Heart right ventricle (tissue), 16 donors: ENCODE measurements at regions not wholly inside any gene's neighbourhood (a gene's known extent, or its start where the extent isn't known, plus 50 kb on each side); places are given as distances from the start of the nearest gene placed in this dataset.
A peak's percentile ranks its signal among the peaks of the same experiment; 100 is the strongest.
"Not testable (repeated sequence)": the region's sequence is repeated elsewhere in the genome, so short reads cannot be mapped to it uniquely, and the experiment has no call there.

Experiments used
- ATAC-seq, 8 donors: fragments of 200-7000 bp; cut with Tn5 transposase; one replicate each; pipeline ENCODE4 v1.9.1; 2020; ENCODE audit warnings: mild to moderate bottlenecking in 8 of 8, moderate library complexity in 8 of 8, moderate number of reproducible peaks in 1 of 8
- DNase-seq, 2 donors: peaks; one replicate each; pipeline ENCODE4 v3.0.0-alpha.2; 2020
- H3K27ac ChIP-seq, 10 donors: fragments of 200-600 bp; sonication (generic) in 2 of 10; one replicate each; pipeline versions ENCODE4 v1.5.0 to v1.8.0; 2020 to 2022; ENCODE audit warnings: mild to moderate bottlenecking in 3 of 10
- H3K27me3 ChIP-seq, 7 donors: fragments of 200-600 bp; one replicate each; pipeline ENCODE4 v1.8.0; 2021 to 2022; ENCODE audit warnings: mild to moderate bottlenecking in 2 of 7
- H3K36me3 ChIP-seq, 9 donors: fragments of 200-600 bp; sonication (generic) in 1 of 9; one replicate each; pipeline versions ENCODE4 v1.5.0 to v1.8.0; 2020 to 2022; ENCODE audit warnings: mild to moderate bottlenecking in 2 of 9
- H3K4me1 ChIP-seq, 9 donors: fragments of 200-600 bp; sonication (generic) in 1 of 9; one replicate each; pipeline versions ENCODE4 v1.5.0 to v1.8.0; 2020 to 2022; ENCODE audit warnings: mild to moderate bottlenecking in 4 of 9
- H3K4me3 ChIP-seq, 10 donors: fragments of 200-600 bp; sonication (generic) in 2 of 10; one replicate each; pipeline versions ENCODE4 v1.5.0 to v1.8.0; 2020 to 2022; ENCODE audit warnings: mild to moderate bottlenecking in 7 of 10, moderate library complexity in 2 of 10
- H3K9me3 ChIP-seq, 11 donors: fragments of 200-600 bp in 10 of 11; sonication (generic) in 2 of 11; one replicate each; pipeline versions ENCODE4 v1.5.0 to v1.8.0; 2013 to 2022; ENCODE audit warnings: mild to moderate bottlenecking in 2 of 11, control low read depth in 1 of 11, moderate library complexity in 1 of 11
- WGBS, 2 donors: extraction: QIAGEN DNeasy Blood & Tissue Kit; methylation state at CpG; one replicate each; pipeline ENCODE4 v1.1.7; 2013; ENCODE audit warnings: inconsistent platforms in 1 of 2; 5-methylcytosine and 5-hydroxymethylcytosine counted together
- intact Hi-C, 10 donors: fragments of 100-400 bp; cut with DNase I; formaldehyde crosslinking; loops; one replicate each; pipeline versions ENCODE4 v1.11.1 to v1.14.2; 2022
- TF ChIP-seq, protein P1 (sequence below), 9 donors: fragments of 200-600 bp; sonication (generic) in 2 of 9; IDR thresholded peaks; one replicate each; pipeline versions ENCODE4 v1.5.0 to v1.8.0; 2021 to 2022; ENCODE audit warnings: antibody characterized with exemption in 9 of 9, mild to moderate bottlenecking in 5 of 9, moderate library complexity in 1 of 9
- donor health status: Arrhythmogenic right ventricular cardiomyopathy.
- donor health status: ischemic (EF 13 %, LVEDD 7.1; RV severe dilation, severe dysfunction).
- donor health status: healthy with polysubstance abuse.
- donor health status: DM: no; HTN: yes; CAD: no.
- donor health status: DM: no; HTN: no; CAD: no.
- donor health status: ischemic (EF 25% LVEDD 6.9; RV normal size, moderate dysfunction).
- donor health status: ischemic (EF 25% LVEDD 5.7; RV mildly dilated, moderate dysfunction).
- donor health status: healthy.
- donor health status: DM: yes; HTN: yes; CAD: no.
- donor health status: Ischemic cardiomyopathy.
- donor health status: ischemic (EF 35%, LVEDD 5.7; RV mildly dilated, moderate dysfunction).
- donor health status: nonischemic (EF 11% LVEDD 7.7; RV severe dilation, severe dysfunction).
- donor health status: DM: yes; HTN: yes; CAD: no.
- donor health status: PGD.
- donor health status: ischemic (EF 29% LVEDD 5.4; RV normal size, mild dysfunction).
- donor health status: nonischemic (EF 23%, LVEDD 6.1; RV moderate dilation, normal function).

DNA sequence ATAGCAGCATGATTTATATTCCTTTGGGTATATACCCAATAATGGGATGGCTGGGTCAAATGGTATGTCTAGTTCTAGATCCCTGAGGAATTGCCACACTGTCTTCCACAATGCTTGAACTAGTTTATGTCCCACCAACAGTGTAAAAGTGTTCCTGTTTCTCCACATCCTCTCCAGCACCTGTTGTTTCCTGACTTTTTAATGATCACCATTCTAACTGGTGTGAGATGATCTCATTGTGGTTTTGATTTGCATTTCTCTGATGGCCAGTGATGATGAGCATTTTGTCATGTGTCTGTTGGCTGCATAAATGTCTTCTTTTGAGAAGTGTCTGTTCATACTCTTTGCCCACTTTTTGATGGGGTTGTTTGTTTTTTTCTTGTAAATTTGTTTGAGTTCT is 54.0 kb upstream of the GPR89A start:
- H3K27ac ChIP-seq, H3K36me3 ChIP-seq, ATAC-seq, intact Hi-C loops, H3K27me3 ChIP-seq, H3K4me1 ChIP-seq, DNase-seq, H3K4me3 ChIP-seq: not testable (repeated sequence)
- peaks cover 0 to 13% (median 0%) of the 10 kb centered on the region in 11 donors for H3K9me3 ChIP-seq

- DNase-seq (no peak), ATAC-seq (no peak)
- H3K4me1 ChIP-seq = no peaks in the 10 kb centered on the region
- TF ChIP-seq, protein P1, sequence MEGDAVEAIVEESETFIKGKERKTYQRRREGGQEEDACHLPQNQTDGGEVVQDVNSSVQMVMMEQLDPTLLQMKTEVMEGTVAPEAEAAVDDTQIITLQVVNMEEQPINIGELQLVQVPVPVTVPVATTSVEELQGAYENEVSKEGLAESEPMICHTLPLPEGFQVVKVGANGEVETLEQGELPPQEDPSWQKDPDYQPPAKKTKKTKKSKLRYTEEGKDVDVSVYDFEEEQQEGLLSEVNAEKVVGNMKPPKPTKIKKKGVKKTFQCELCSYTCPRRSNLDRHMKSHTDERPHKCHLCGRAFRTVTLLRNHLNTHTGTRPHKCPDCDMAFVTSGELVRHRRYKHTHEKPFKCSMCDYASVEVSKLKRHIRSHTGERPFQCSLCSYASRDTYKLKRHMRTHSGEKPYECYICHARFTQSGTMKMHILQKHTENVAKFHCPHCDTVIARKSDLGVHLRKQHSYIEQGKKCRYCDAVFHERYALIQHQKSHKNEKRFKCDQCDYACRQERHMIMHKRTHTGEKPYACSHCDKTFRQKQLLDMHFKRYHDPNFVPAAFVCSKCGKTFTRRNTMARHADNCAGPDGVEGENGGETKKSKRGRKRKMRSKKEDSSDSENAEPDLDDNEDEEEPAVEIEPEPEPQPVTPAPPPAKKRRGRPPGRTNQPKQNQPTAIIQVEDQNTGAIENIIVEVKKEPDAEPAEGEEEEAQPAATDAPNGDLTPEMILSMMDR (IDR thresholded peaks at IDR 0.05) = no peak
- no peak overlapping the region for H3K4me3 ChIP-seq
- WGBS, 2 donors = 89 to 94% methylated on average over 2 of the region's 2 CpGs
- no peaks in the 10 kb centered on the region for H3K36me3 ChIP-seq
- peaks cover 0 to 23% (median 8%) of the 10 kb centered on the region in 7 donors for H3K27me3 ChIP-seq
- H3K27ac ChIP-seq = no peak overlapping the region
- intact Hi-C loops = no loop called here
- no peaks in the 10 kb centered on the region for H3K9me3 ChIP-seq
Observed at GRCh38 chr1:145545055-145545454, 62.7 kb upstream of the GPR89A start.

DNA sequence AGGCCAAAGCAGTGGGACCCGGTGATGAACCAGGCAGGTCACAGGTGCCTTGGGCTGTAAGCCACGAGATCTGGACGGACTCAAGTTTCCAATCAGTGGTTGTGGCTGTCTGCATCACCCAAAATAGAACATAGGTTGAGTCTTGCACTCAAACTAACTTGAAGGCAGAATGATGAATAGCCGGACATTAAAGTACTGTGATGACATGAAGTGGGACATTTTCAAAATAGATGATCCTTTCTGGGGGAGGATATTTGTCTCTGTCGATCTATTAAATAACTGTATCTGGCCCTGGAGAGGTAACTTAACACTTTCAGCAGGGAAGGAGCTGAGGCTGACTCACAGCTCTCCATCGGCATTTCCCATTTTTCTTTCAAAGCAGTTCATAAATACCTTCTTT is 66.1 kb upstream of the GPR89A start:
- H3K9me3 ChIP-seq, H3K36me3 ChIP-seq, intact Hi-C loops, DNase-seq, H3K27ac ChIP-seq, H3K4me1 ChIP-seq, H3K4me3 ChIP-seq: not testable (repeated sequence)
- WGBS, 2 donors = 51 to 68% methylated on average over 3 to 4 of the region's 6 CpGs
- peaks cover 0 to 23% (median 10%) of the 10 kb centered on the region in 7 donors for H3K27me3 ChIP-seq
- ATAC-seq = peak in 1 of 8 donors; percentile 47

- intact Hi-C loops, ATAC-seq: not testable (repeated sequence)
- WGBS, 2 donors = 42 to 48% methylated on average over 9 of the region's 9 CpGs
Observed at GRCh38 chr1:145541246-145541645, 66.5 kb upstream of the GPR89A start.

DNA sequence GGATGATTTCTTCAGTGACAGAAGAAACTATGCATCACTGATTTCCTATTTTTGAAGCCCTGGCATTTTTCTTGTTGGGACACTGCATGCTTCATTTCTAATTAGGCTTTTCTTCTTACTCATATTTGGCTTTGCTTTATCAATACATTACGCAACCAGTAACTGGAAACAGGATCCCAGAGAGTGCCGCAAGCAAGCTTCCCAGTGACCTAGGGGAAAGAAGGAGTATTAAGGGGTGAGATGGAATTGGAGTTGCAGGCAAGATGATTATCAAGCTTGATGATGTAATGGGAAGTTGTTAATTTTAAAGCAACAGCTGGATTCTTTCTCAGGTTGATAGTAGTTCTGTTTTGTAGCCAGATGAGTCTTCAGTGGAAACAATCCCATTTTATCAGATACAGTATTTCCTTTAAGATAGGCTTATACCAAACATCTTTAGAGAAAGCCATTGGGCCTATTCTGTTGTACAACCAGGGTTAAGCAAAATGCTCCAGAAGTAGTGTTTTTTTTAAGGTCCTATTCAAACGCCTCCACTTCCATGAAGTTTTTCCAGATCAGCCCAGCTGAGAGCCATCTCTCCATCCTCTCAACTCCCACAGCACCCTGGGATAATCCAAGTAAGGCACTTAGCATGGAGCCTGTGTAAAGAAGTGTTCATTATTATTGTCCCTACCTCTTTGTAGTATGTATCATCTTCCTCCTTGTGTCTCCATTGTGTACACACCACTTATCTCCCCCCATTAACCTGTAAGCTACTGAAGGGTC is 69.5 kb upstream of the GPR89A start:
- H3K36me3 ChIP-seq, H3K4me3 ChIP-seq, H3K4me1 ChIP-seq, intact Hi-C loops, H3K9me3 ChIP-seq: not testable (repeated sequence)
- peak in 7 of 8 donors; percentile 64 to 90 (median 76) for ATAC-seq
- Histone ChIP-seq H3K27ac (peak overlapping the region in 4 of 10 donors; percentile 29 to 55 (median 44)), H3K27me3 (peaks cover 0 to 15% (median 10%) of the 10 kb centered on the region in 7 donors)
- 46 to 47% methylated on average over 3 of the region's 3 CpGs for WGBS, 2 donors
- DNase-seq = peak in 1 of 2 donors; percentile 25

More at GRCh38 chr1:145541246-145541645, 66.5 kb upstream of the GPR89A start:
- H3K27me3 ChIP-seq = peaks cover 0 to 23% (median 10%) of the 10 kb centered on the region in 7 donors
- H3K4me3 ChIP-seq, H3K36me3 ChIP-seq, H3K9me3 ChIP-seq, H3K27ac ChIP-seq, DNase-seq, H3K4me1 ChIP-seq: not testable (repeated sequence)

GRCh38 chr1:145537003-145537402 is 70.8 kb upstream of the GPR89A start:
- H3K4me3 ChIP-seq, H3K9me3 ChIP-seq, intact Hi-C loops, H3K36me3 ChIP-seq, H3K27me3 ChIP-seq, H3K4me1 ChIP-seq, H3K27ac ChIP-seq, DNase-seq: not testable (repeated sequence)
- peak in 7 of 8 donors; percentile 35 to 92 (median 81) for ATAC-seq
- WGBS, 2 donors = 26 to 36% methylated on average over 2 of the region's 2 CpGs

DNA sequence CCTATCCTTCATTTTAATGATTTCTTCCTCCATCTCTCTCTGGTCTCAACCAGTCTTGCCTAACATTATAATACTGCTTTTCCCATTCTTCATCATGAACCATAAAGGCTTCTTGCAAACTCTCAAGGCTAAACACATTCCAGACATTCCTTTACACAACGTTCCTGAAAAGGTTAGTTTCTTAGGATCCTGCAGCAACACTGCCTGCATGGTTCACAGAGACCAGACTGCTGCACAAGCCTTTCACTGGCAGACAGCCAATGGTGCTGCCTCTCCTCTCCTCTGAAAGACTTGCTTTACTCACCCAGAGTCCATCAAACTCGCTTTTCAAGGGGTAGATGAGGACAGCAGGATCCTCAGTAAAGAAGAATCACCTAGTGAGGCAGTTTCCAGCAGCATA is 72.3 kb upstream of the GPR89A start:
- intact Hi-C loops, H3K27me3 ChIP-seq, H3K9me3 ChIP-seq, H3K4me3 ChIP-seq, H3K36me3 ChIP-seq, H3K4me1 ChIP-seq, H3K27ac ChIP-seq: not testable (repeated sequence)
- WGBS, 2 donors = 0 to 7% methylated on average over 2 of the region's 2 CpGs
- ATAC-seq (peak in 1 of 8 donors; percentile 43), DNase-seq (peak; percentile 10 to 18)

DNA sequence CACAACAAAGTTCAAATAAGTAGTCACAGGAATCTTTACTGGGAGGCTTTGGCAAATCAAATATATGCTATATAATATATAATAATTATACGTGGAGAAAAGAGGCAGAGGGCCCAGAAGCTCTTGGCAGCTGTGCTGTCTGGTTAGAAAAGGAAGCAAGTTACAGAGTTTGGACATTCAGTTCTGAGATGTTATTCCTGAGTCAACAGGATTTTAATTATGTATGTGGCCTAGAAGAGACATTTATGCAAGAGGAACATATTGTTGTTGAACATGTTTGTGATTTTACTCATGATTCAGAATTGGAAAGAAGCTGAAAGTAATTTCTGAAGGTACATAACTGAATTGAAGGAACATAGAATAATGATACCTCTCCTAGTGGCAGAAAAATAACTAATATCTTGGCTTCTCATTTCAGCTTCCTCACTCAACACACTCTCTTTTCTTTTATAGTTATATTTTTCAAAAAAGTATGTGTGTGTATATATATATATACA is 79.7 kb upstream of the GPR89A start:
- H3K27ac ChIP-seq, H3K4me3 ChIP-seq, H3K36me3 ChIP-seq, intact Hi-C loops, ATAC-seq, H3K9me3 ChIP-seq, H3K4me1 ChIP-seq, DNase-seq: not testable (repeated sequence)
- peaks cover 0 to 24% (median 5%) of the 10 kb centered on the region in 7 donors for H3K27me3 ChIP-seq
- 49 to 50% methylated on average over 1 of the region's 1 CpG for WGBS, 2 donors

GRCh38 chr1:145520159-145520558 is 87.6 kb upstream of the GPR89A start:
- not testable (repeated sequence) for ATAC-seq, DNase-seq
- WGBS, 2 donors = 70 to 75% methylated on average over 3 of the region's 3 CpGs

GRCh38 chr1:145519302-145519701 is 88.5 kb upstream of the GPR89A start:
- DNase-seq, H3K4me3 ChIP-seq, H3K27me3 ChIP-seq, intact Hi-C loops, H3K27ac ChIP-seq, H3K4me1 ChIP-seq, H3K36me3 ChIP-seq, ATAC-seq, H3K9me3 ChIP-seq: not testable (repeated sequence)
- WGBS, 2 donors = 84 to 91% methylated on average over 3 of the region's 3 CpGs

More at GRCh38 chr1:145520159-145520558, 87.6 kb upstream of the GPR89A start:
- H3K4me3 ChIP-seq, H3K9me3 ChIP-seq, intact Hi-C loops, H3K27ac ChIP-seq, H3K36me3 ChIP-seq, H3K4me1 ChIP-seq: not testable (repeated sequence)
- H3K27me3 ChIP-seq = peaks cover 0 to 11% (median 0%) of the 10 kb centered on the region in 7 donors
